GM23248 (cell line): ENCODE measurements at regions not wholly inside any gene's neighbourhood (a gene's known extent, or its start where the extent isn't known, plus 50 kb on each side); places are given as distances from the start of the nearest gene placed in this dataset.

Experiments used
- EZH2 ChIP-seq: fragments of 200-600 bp; sonication (generic); IDR thresholded peaks from 2 replicates; pipeline ENCODE4 v1.6.1; 2018; ENCODE audit warnings: antibody characterized with exemption, mild to moderate bottlenecking; ENCODE audit not compliant: insufficient read depth, poor library complexity, severe bottlenecking
- EZH2phosphoT487 ChIP-seq: fragments of 200-600 bp; sonication (generic); IDR thresholded peaks from 2 replicates; pipeline ENCODE4 v1.6.1; 2018; ENCODE audit warnings: antibody characterized with exemption, moderate library complexity, mild to moderate bottlenecking, low read depth; ENCODE audit not compliant: insufficient read depth

DNA sequence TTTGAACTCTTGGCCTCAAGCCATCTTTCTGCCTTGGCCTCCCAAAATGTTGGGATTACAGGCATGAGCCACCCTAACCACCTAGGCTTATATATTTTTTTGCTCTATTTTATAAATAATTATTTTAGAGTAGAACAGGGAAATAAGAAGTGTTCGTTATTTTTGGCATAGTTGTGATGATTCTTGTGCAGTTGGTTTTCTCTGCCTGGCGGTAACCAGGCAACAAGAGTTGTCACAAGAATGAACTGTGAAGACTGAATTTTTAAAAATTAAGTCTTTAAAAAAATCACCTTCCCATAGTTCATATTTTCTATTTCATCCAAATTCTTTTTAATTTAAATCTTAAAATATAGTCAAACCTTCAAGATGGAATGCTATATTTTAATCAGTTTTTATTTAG lies 310.2 kb downstream of the ARL6IP6 start:
- TF ChIP-seq EZH2 (no peak), EZH2phosphoT487 (no peak)
